GM12875 (cell line): ENCODE measurements at regions not wholly inside any gene's neighbourhood (a gene's known extent, or its start where the extent isn't known, plus 50 kb on each side); places are given as distances from the start of the nearest gene placed in this dataset.
"Not testable (repeated sequence)": the region's sequence is repeated elsewhere in the genome, so short reads cannot be mapped to it uniquely, and the experiment has no call there.

Source experiments
- H3K4me3 ChIP-seq: one replicate; pipeline ENCODE4 v1.5.1; 2011; ENCODE audit warnings: low read depth, low read length, control low read depth
- TF ChIP-seq, protein P1 (sequence below): IDR thresholded peaks from 2 replicates; pipeline ENCODE4 v1.5.1; 2011; ENCODE audit warnings: low read depth, mild to moderate bottlenecking, control low read depth, inconsistent platforms, low read length, moderate library complexity, borderline replicate concordance; ENCODE audit not compliant: insufficient read depth

DNA sequence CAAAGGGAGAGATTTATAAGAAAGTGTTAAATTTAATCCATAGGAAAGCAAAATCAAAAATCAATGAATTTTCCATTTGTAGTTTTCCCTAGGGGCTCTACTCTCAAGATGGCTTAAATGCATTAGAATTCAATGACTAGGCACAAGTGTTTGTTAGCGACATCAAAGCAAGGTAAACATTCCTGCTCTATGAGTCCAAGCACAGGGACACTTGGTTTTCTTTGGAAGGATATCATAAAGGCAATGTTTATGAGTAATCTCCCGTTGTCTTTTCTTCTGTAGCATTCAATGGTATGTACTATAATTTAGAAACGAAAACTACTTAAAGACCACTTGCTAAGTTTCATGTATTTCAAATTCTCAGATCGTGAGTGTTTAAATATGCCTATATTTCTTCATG lies 54.8 kb upstream of the ZNF717 start:
- not testable (repeated sequence) for H3K4me3 ChIP-seq

- not testable (repeated sequence) for H3K4me3 ChIP-seq
Observed at GRCh38 chr3:75850301-75851008, 65.1 kb upstream of the ZNF717 start.

- H3K4me3 ChIP-seq, result no peak overlapping the region
- TF ChIP-seq, protein P1, sequence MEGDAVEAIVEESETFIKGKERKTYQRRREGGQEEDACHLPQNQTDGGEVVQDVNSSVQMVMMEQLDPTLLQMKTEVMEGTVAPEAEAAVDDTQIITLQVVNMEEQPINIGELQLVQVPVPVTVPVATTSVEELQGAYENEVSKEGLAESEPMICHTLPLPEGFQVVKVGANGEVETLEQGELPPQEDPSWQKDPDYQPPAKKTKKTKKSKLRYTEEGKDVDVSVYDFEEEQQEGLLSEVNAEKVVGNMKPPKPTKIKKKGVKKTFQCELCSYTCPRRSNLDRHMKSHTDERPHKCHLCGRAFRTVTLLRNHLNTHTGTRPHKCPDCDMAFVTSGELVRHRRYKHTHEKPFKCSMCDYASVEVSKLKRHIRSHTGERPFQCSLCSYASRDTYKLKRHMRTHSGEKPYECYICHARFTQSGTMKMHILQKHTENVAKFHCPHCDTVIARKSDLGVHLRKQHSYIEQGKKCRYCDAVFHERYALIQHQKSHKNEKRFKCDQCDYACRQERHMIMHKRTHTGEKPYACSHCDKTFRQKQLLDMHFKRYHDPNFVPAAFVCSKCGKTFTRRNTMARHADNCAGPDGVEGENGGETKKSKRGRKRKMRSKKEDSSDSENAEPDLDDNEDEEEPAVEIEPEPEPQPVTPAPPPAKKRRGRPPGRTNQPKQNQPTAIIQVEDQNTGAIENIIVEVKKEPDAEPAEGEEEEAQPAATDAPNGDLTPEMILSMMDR, result no peak
Observed at GRCh38 chr3:75863130-75863529, 77.8 kb upstream of the ZNF717 start.

- TF ChIP-seq, protein P1, result no peak
- H3K4me3 ChIP-seq, result no peak overlapping the region
Observed at GRCh38 chr3:75863878-75864277, 78.5 kb upstream of the ZNF717 start.

- H3K4me3 ChIP-seq, result not testable (repeated sequence)
Observed at GRCh38 chr3:75883719-75884118, 98.4 kb upstream of the ZNF717 start.

DNA sequence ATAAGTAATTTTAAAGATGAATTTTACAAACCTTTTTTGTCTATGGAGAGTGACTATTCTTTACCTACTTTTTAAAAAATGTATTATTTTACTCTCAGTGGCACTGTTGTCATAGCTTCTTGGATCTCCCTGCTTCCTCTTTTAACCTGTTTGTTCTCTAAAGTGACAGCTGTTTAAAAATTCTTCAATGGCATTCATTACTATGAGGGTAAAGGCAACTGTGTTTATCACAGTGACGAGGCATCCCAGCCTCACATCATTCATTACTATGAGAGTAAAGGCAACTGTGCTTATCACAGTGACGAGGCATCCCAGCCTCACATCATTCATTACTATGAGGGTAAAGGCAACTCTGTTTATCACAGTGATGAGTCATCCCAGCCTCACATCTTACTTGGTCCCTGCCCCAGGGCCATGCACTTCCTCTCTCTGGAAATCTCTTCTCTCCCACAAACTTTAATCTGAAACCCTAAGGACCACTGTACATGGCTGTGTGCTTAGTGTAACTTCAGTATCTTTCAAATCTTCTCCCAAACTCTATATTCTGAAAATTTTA lies 101.7 kb upstream of the ZNF717 start:
- H3K4me3 ChIP-seq, result no peak overlapping the region
- TF ChIP-seq, protein P1, result no peak

- no peak overlapping the region for H3K4me3 ChIP-seq
- TF ChIP-seq, protein P1, result no peak
Observed at GRCh38 chr3:75894234-75894633, 108.9 kb upstream of the ZNF717 start.

DNA sequence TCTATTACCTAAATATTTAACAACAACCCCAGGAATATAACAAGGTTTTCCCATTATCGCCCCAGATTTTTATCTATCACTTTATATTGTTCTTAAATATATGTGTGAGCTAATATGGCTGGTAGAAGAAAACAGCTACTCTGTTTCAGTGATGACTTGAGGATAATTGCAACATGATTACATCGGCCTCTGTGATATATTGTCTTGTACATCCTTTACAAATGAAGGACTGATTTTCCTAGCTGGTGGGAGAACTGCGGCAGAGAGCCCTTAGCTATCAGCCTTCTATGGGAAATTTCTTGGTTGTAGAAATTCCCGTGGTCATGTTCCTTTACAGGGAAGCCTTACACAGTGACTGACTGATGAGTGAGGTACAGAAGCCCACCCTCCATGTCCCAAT lies 110.9 kb upstream of the ZNF717 start:
- TF ChIP-seq, protein P1, result no peak
- no peak overlapping the region for H3K4me3 ChIP-seq

GRCh38 chr3:75901446-75901845 lies 116.1 kb upstream of the ZNF717 start:
- not testable (repeated sequence) for H3K4me3 ChIP-seq
